NCI-H1105 (cell line): ENCODE measurements at regions not wholly inside any gene's neighbourhood (a gene's known extent, or its start where the extent isn't known, plus 50 kb on each side); places are given as distances from the start of the nearest gene placed in this dataset.
"Not testable (repeated sequence)": the region's sequence is repeated elsewhere in the genome, so short reads cannot be mapped to it uniquely, and the experiment has no call there.

ENCODE experiments used
- DNase-seq: peaks from one replicate; lab custom pipeline; 2025; lab: John Stamatoyannopoulos, UW

- no peak for DNase-seq
These were observed 297.6 kb upstream of the ADGRL4 start for GRCh38 chr1:79304131-79304530.

- DNase-seq = no peak
These were observed 296.5 kb upstream of the ADGRL4 start for GRCh38 chr1:79303040-79303439.

- DNase-seq = no peak
These were observed 295.9 kb upstream of the ADGRL4 start for GRCh38 chr1:79302380-79302930.

- no peak for DNase-seq
These were observed 289.4 kb upstream of the ADGRL4 start for GRCh38 chr1:79295967-79296366.

- no peak for DNase-seq
These were observed 287.1 kb upstream of the ADGRL4 start for GRCh38 chr1:79293611-79294010.

- DNase-seq = no peak
These were observed 284.5 kb upstream of the ADGRL4 start for GRCh38 chr1:79290927-79291474.

GRCh38 chr1:79287982-79288381 is 281.5 kb upstream of the ADGRL4 start:
- DNase-seq = no peak

- DNase-seq = no peak
These were observed 279.1 kb upstream of the ADGRL4 start for GRCh38 chr1:79285667-79286066.

GRCh38 chr1:79283451-79283850 is 276.9 kb upstream of the ADGRL4 start:
- no peak for DNase-seq

- DNase-seq = no peak
These were observed 274.9 kb upstream of the ADGRL4 start for GRCh38 chr1:79281442-79281841.

GRCh38 chr1:79271759-79272158 is 265.2 kb upstream of the ADGRL4 start:
- DNase-seq = no peak

- DNase-seq = no peak
These were observed 258.7 kb upstream of the ADGRL4 start for GRCh38 chr1:79264975-79265818.

- DNase-seq = no peak
These were observed 257.8 kb upstream of the ADGRL4 start for GRCh38 chr1:79264285-79264684.

- no peak for DNase-seq
These were observed 256.3 kb upstream of the ADGRL4 start for GRCh38 chr1:79262745-79263258.

- no peak for DNase-seq
These were observed 253.1 kb upstream of the ADGRL4 start for GRCh38 chr1:79259390-79260336.

GRCh38 chr1:79255421-79255820 is 248.9 kb upstream of the ADGRL4 start:
- DNase-seq = no peak

GRCh38 chr1:79252598-79252997 is 246.1 kb upstream of the ADGRL4 start:
- DNase-seq = no peak

GRCh38 chr1:79239840-79240239 is 233.3 kb upstream of the ADGRL4 start:
- no peak for DNase-seq

- no peak for DNase-seq
These were observed 228.9 kb upstream of the ADGRL4 start for GRCh38 chr1:79235301-79236002.

- DNase-seq = no peak
These were observed 226.3 kb upstream of the ADGRL4 start for GRCh38 chr1:79232818-79233217.

- not testable (repeated sequence) for DNase-seq
These were observed 224.2 kb upstream of the ADGRL4 start for GRCh38 chr1:79230751-79231150.
